GM21526 (cell line): ENCODE measurements at regions not wholly inside any gene's neighbourhood (a gene's known extent, or its start where the extent isn't known, plus 50 kb on each side); places are given as distances from the start of the nearest gene placed in this dataset.
"Not testable (repeated sequence)": the region's sequence is repeated elsewhere in the genome, so short reads cannot be mapped to it uniquely, and the experiment has no call there.

Experiments used
- ATAC-seq: cut with Tn5 transposase; IDR thresholded peaks from one replicate; pipeline ENCODE4 v1.9.1; 2021; ENCODE audit warnings: moderate library complexity; ENCODE audit not compliant: unreplicated experiment, low FRiP score

DNA sequence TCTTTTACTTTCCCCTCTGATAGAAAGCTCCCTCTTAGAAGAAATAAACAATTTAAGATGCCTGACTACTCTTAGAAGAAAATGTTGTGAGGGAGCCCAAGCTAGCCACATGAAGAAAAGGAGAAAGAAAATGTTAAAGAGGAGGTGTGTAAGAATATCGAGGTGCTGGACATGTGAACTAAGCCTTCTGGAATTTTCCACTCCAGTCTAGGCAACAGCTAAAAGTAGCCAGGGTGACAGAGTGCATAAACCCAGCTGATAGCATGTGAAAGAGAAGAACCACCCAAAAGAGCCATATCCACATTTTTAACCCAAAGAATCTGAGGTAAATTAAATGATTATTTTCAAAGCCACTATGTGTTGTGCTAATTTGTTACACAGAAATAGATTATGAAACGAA, 1690.6 kb upstream of the LRRTM3 start:
- ATAC-seq, result no peak

DNA sequence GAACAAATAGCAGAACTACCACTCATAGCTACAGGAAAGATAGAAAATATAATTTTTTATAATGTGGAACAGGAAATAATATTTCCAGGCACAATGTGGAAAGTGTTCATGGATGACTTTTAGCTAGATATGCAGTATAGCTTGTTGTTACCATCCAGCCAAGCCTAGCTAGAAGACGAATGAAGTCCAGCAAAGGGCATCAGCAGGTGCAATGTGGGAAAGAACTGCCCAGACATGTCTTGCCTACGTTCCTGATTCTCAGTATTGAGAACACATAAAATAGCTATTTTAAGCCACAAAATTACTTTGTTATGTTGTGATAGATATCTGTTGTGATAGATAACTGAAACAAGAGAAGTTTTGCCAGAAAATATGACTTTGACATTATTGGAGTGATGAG, 1690.0 kb upstream of the LRRTM3 start:
- ATAC-seq, result no peak

DNA sequence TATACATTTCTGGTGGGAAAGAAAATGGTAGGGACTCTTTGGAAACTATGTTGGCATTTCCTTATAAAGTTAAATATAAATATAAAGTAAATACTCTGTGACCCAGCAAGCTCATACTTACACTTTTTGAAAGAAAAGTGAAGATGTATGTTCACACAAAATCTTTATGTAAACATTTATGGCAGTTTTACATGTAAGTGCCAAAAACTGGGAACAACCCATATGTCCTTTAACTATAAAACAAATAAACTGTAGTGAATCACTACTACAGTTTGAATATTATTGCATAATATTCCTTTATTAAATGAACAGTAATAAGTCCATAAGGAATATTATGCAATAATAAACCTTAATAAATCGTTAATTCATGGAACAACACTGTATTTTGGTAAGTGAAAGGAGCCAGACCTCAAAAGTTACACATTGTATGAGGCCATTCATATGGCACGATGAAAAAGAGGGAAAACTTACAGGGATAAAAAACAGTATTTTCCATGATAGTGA, 1660.3 kb upstream of the LRRTM3 start:
- no peak for ATAC-seq

DNA sequence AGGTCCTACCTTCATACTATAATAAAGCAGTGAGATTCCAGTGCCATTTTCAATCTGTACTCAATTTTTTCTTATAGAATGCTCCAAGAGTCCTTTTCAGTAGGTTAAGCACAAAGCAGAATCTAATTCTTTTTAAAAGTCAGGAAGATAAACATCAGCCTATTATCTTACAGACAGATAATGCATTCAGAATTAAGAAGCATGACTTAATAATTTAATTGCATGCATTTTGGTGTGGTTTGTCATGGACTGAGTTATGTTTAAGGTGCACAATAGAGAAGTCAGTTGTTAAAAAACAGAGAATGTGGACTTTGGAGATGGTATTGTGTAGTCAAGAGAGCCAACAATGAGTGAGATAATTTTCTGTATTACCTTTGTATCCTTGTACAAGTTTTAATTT, 1656.3 kb upstream of the LRRTM3 start:
- ATAC-seq, result not testable (repeated sequence)

DNA sequence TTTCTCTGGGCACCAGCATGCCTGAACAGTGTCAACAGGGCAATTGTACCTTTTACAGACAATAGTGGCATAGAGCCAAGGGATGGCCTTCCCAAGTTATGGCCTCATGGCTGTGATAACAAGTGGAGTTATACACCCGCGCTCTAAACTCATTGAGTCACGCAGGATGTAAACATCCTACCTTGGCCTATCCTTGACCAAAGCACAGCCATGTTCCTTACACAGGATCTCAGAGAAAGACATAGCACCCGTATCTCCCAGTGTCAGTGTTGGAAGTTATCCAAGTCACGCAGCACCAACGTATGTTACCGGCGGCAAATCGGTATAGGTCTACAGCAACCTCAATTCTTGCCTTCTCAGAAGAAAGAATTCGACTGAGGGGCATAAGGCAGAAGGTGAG, 1654.9 kb upstream of the LRRTM3 start:
- ATAC-seq, result no peak

DNA sequence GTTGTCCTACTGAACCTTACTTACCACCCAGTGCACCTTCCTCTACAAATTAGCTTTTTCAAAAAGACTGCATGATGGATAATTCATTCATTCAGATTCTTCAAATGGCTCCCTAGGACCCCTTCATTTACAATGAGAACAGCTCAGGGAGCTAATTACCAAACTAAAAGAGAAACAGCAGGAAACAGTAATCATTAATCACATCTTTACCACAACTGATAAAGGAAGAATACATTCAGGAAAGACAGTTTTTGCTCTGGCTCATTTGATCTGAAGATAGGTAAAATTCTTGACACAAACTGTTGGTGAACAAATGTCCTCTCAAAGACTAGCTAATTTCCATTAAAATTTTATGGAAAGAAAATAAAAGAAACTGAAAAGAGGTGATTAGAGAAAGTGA, 1652.7 kb upstream of the LRRTM3 start:
- ATAC-seq, result no peak

DNA sequence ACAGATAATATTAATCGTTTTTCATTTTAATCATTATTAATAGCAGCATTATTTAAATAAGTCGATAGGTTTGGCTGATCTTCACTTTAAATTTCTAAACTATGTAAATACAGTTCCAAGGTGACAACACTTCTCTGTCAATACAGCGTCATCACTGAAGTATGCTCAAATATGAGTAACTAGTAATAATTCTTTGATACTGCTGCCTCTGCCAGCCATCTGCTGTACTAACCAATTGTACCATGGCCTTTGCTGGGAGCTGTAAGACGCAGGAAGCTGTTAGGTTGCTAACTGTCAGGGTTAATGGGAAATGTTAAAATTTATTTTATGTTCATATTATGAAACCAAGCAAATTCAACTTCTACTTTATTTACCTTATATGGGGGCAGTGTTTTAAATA, 1650.5 kb upstream of the LRRTM3 start:
- no peak for ATAC-seq

DNA sequence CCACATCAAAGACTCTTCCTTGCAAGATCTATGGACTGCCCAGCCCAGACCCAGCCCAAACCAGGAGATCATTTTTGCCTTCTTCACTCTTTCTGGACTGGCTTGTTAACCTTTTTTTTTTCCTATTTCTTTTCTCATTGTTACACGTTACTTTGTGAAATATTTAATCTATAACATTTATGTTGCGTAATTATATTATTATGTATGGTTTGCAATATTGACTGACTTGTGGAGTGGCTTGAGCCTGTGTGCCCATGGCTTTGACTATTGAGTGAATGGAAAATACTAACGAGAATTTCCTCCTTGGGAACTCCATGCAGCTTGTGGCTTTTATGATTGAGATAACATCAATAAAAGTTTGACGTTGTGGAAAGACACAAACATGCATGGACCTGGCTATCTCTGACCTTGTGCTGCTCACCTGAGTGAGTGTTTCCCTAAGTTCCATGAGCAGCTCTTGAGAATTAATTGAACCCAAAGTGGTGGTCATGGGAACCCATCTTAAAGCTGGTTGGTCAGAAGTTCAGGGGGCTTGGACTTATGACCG, 1641.3 kb upstream of the LRRTM3 start:
- ATAC-seq, result no peak

DNA sequence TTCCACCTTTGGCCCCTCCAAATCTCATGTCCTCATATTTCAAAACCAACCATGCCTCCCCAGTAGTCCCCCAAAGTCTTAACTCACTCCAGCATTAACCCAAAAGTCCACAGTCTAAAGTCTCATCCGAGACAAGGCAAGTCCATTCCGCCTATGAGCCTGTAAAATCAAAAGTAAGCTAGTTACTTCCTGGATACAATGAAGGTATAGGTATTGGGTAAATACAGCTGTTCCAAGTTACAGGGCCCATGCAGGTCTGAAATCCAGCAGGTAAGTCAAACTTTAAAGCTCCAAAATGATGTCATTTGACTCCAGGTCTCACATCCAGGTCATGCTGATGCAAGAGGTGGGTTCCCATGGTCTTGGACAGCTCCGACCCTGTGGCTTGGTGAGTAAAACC, 1640.1 kb upstream of the LRRTM3 start:
- not testable (repeated sequence) for ATAC-seq

DNA sequence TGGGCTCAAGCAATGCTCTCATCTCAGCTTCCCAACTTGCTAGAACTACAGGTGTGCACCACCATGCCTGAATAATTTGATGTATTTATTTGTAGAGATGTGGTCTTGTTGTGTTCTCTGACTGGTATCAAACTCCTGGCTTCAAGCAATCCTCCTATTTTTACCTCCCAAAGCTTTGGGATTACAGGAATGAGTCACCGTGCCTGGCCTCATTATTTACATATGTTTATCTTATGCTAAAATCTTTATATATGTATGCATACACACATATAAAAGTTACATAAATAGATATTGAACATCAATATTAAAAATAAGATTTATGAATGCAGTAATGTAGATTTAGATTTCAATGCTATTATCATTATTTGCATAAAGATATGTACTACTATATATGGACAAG, 1634.5 kb upstream of the LRRTM3 start:
- no peak for ATAC-seq

DNA sequence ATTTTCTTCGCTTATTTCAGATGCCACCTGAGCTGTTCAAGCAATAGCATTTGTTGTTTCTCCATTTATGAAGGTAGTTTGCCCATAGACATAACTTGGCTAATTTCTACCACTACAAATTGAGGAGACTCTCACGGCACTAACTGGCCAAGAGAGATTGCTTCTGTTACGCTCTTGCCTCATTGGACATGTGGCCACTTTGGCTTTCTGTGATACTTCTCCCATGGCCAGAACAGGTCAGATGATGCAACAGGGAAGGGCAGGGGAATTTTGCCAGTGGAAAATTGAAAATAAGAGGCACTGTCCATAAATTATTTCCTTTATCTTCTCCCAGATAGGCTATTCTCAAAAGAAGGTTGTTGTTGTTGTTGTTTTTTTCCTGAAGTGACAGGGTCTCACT, 1633.3 kb upstream of the LRRTM3 start:
- ATAC-seq, result no peak

DNA sequence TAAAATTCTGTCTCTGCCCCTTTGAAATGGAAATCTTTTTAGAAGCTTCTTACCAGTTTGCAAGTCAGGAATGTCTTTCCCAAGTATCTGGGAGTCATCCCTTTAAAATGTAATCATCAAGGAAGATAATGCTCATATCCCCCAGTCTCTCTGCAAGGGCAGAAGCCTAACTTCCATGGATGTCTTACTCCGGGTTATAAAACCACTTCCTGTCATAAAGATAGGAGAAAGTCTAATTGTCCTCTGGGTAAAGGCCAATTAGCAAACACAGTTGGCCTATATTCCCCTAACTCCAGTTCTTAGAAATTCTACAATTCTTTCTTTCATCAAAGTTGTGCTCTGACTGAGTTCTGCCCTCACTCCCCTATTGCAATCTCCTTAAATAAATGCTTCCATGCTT, 1631.5 kb upstream of the LRRTM3 start:
- no peak for ATAC-seq

DNA sequence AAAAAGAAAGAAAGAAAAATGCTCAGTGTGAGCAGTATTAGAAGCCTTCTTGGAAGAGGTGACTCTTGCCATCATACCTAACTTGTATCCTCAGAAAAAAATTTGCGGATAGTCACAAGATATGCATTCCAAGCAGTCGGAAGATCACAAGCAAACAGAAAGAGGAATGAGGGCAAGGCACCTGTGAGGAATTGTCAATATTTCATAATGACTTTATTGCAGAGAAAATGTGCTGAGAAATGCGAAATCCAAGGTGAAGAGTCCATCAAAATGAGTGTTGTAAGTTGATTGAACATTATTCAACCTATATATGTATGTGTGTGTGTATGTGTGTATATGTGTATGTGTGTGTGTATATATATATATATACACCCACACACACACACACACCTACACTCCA, 1624.7 kb upstream of the LRRTM3 start:
- ATAC-seq, result no peak

DNA sequence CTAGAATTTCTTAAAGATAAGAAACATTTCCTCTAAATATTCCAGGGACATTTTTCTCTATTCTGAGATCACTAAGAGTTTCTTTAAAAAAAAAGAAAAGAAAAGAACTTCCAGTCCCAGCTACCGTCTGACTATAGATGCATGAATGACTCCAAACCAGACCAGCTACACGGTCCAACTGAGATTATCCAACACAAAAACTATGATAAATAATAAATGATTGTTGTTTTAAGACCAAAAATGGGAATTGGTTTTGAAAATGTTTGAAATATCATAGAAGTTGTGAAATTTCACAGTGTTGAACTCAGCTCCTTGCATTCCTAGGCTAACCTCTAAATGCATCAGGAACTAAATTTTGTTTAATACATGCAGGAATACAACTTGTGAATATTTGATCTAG, 1619.6 kb upstream of the LRRTM3 start:
- no peak for ATAC-seq

DNA sequence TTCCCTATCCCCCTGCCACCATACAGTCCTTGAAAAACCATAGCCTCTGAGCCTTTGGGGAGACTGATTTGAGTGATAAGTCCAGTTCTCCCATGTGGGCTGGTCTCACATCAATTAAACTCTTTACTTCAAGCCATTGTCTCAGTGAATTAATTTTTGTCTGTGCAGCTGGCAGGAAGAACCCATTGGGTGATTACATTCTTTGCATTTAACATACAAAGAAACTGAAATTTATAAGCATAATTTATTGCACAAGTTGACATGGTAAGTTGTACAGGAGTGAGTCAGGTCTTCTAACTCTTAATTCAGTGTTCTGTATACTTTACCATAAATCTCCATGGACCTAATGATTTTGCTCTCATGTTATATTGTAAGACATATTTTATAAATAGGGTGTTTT, 1613.0 kb upstream of the LRRTM3 start:
- ATAC-seq, result no peak

DNA sequence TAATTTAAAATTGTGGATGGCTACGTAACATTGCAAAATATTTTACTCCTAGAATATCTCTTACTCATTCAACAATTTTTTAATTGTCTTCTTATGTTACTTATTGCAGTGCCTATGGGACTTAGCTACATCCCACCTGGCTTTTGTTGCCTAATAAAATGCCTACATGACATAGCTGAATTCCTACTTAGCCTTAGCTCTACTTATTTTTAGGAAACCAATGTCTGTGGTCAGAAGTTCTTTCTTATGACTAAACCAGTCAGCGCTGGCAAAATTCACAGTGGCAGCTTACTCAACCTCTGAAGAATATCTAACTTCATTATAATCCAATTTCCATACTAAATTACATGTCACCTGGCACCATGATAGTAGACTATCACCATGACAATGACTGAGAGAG, 1612.4 kb upstream of the LRRTM3 start:
- ATAC-seq, result no peak

DNA sequence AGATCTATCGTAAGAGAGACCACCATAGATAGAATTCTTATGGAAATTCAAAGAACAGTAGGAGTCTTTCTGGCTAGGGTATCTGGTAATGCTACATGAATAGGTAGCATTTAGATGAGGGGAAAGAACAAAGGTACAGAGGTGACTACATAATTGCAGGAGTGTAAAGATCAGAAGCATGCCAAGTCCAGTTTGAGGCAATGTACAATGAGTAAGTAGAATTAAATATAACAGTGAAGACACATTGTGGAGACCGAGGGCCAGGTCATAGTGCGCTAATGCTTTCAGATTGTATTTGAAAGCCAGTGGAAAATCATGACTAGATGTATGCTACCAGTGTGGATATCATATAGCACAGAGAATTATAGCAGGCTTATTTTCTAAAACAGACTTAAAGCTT, 1611.6 kb upstream of the LRRTM3 start:
- ATAC-seq, result no peak

DNA sequence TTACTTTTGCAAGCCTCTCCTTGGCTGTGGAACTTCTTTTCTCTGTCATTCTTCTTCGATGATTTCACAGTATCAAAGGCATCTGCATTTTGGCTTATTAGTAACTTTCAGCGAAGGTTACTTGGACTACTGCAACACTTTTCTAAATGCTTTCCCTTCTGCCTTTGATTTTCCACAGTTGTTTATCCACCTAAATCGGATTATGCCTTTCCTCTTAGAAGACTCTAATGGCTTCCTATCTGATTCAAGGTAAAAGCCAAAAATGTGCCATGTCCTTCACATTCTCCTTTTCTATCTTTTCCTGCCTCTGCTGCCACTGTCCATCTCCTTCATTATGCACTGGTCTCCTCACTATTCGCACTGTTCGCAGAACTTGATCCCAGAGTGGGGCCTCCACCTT, 1606.3 kb upstream of the LRRTM3 start:
- ATAC-seq, result no peak

DNA sequence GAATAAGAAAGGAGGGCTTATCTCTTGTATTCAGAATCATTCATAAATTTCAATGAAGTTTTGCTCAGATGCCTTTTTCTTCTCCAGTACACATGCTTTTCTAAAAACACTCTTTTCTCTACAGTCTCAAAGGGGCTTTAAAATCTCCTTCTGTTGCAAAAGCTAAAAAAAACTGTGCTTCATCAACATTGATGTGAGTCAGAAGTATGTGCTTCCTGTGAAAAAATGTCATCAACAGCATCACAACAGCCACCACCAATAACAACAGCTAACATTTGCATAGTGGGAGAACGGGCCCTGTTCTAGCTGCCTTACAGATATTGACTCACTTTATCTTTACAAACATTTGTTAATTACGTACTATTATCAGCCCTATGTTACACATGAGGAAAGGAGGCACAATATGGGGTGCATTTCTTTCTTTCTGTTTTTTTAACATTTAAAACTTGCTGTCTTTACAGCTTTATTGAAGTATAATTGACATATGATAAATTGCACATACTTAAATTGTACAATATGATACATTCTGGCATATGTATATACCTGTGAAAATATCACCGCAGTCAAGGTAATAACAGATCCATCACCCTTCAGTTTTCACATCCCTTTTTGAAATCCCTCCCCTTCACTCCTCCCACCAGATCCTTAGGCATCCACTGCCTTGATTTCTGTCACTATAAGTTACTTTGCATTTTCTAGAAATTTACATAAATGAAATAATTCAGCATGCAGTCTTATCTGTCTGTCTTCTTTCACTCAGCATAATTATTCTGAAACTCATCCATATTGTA, 1605.4 kb upstream of the LRRTM3 start:
- no peak for ATAC-seq

DNA sequence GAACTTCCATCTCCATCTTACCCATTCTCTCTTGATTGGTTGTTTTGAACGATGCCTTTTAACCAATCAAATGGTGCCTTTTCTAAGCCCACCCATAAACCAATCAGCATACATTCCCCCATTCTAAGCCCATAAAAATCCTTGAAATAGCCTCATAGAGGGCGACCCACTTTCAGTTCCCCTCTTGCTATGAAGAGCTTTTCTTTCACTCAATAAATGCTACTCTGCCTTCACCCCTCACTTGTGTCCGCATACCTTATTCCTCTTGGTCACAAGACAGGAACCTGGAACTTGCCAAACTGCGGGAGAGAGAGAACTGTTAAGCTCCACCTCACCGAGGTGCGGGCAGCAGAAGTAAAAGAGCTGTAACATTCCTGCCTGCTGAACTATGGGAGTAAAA, 1602.0 kb upstream of the LRRTM3 start:
- no peak for ATAC-seq

DNA sequence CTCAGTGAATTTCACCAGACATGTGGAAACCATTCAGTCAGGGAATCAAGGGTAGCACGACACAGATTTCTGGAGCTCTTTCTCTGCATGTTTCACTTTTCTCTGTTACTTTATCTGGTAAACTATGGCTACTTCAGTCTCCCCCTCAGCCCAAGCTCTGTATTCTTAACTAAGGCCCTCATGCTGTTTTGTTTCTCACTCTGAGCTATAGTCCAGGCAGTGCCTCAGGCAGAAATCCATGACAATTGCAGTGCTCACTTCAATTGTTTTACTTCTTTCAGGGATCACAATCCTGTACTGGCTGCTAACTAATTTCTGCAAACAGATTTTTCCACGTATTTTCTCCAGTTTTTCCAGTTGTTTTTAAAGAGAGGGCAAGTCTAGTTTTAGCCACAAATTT, 1599.9 kb upstream of the LRRTM3 start:
- ATAC-seq, result no peak

DNA sequence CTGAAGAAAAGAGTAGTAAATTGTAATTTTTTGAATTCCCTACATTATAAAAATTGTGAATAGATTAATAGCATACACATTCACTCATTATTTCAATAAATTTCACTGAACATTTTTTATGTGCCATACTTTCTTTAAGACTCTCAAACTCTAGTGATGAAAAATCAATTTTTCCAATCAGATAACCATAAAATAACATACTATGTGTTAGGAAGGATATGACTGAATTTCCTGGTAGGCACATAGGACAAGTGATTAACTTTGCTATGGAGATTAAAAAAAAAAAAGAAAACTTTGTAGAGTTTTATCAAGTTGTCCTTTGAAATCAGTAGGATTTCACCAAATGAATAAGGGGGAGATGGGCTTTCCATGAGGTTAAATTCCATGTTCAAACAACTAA, 1597.3 kb upstream of the LRRTM3 start:
- no peak for ATAC-seq
